Activated T-cell treated with anti-CD3 and anti-CD28 coated beads, Interleukin-2, amount 50 U/mL, for 72 hours (primary cell): ENCODE measurements at regions not wholly inside any gene's neighbourhood (a gene's known extent, or its start where the extent isn't known, plus 50 kb on each side); places are given as distances from the start of the nearest gene placed in this dataset.
"Not testable (repeated sequence)": the region's sequence is repeated elsewhere in the genome, so short reads cannot be mapped to it uniquely, and the experiment has no call there.

Experiments
- ATAC-seq, 2 donors: fragments of 150-1000 bp; cut with Tn5 transposase; replicated peaks in 1 of 2; 2 replicates each; pipeline ENCODE4 v1.10.0; 2021; ENCODE audit warnings: moderate library complexity in 2 of 2, mild to moderate bottlenecking in 1 of 2
- DNase-seq, 2 donors: peaks; one replicate each; pipeline ENCODE4 v3.0.0; 2021 to 2022; ENCODE audit warnings: mixed read lengths in 1 of 2
- H3K27ac Mint-ChIP-seq: one replicate; pipeline ENCODE4 v1.8.0; 2022; ENCODE audit warnings: mild to moderate bottlenecking, moderate library complexity, mixed read lengths
- H3K27me3 Mint-ChIP-seq: one replicate; pipeline ENCODE4 v1.8.0; 2022; ENCODE audit warnings: low read depth, mixed read lengths
- H3K36me3 Mint-ChIP-seq, 2 donors: one replicate each; pipeline ENCODE4 v1.8.0; 2022; ENCODE audit warnings: mixed read lengths in 2 of 2, mild to moderate bottlenecking in 1 of 2; ENCODE audit not compliant: insufficient read depth in 2 of 2
- H3K4me1 Mint-ChIP-seq: one replicate; pipeline ENCODE4 v1.8.0; 2022; ENCODE audit warnings: low read depth, mixed read lengths
- H3K4me3 Mint-ChIP-seq, 2 donors: one replicate each; pipeline ENCODE4 v1.8.0; 2022; ENCODE audit warnings: mild to moderate bottlenecking in 2 of 2, mixed read lengths in 2 of 2, moderate library complexity in 2 of 2
- H3K9me3 Mint-ChIP-seq, 2 donors: one replicate each; pipeline ENCODE4 v1.8.0; 2022; ENCODE audit warnings: mixed read lengths in 2 of 2

DNA sequence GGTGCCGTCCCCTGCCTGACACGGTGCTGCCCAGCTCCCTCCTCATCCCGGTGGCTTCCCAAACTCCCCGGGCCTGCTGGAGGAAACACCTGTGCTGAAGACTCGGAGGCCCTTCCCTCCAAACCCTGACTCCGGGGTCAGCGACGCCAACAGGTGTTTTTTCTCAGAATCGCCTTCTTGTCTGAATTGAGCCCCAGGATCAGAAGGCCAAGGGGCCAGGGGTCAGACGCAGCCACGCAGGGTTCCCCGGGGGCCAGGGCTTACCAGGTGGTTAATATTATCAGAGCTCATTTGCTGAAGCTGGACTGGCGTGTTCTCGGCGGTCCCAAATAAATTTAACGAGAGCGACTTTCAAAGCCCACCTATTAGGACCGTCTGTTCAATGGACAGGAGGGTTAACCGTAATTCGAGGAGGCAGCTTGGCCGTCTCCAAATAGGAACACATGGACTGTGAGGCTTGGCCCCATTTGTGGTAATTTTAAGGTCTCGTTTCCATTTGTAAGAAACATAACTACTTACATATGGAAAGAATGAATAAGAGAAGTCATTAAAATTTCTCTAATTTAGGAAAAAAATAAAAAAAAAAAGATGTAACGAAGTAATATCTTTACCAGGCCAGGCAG lies 239.3 kb downstream of the CRLF2 start:
- no peak overlapping the region for H3K4me3 Mint-ChIP-seq
- DNase-seq (no peak), ATAC-seq (no peak)
- no peaks in the 10 kb centered on the region for H3K36me3 Mint-ChIP-seq
- no peaks in the 10 kb centered on the region for H3K27me3 Mint-ChIP-seq
- no peaks in the 10 kb centered on the region for H3K4me1 Mint-ChIP-seq
- peaks cover 3 to 9% of the 10 kb centered on the region in 2 donors for H3K9me3 Mint-ChIP-seq
- H3K27ac Mint-ChIP-seq: no peak overlapping the region

DNA sequence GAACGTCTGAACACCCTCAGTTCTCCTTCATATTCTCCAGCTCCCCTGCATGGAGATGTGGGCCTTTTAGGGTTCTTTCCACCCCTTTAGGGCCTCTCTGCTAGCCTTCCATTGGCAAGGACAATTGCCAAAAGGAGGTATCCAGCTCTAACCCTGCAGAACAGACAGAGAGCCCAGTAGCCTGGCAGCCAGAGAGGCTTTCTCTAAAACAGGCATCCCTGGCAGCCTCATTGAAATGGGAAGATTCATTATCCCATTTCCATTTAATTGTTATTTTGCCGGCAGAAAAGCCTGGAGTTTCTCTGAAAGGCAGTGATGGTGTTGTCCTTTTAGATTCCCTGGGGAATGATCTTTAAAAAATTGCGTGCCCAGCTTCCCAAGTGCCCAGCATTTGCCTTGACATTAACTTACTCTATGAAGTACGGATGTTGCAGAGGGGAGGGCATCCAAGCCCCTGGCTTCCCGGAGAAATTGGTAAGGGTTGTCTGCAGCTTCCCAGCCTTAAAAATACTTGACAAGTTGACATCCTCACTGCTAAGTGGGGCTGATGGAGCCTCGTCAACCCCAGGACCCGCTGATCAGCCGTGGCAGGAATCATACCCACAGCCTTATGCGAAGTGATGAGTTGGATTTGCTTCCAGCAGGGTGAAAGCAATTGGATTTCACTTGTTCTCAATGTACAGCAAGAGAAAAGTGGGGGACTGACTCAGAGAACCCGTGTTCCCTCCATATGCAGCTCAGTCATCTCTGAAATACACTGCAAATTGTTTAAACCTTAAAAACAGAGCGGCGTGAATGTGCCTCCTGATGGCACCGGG lies 244.1 kb downstream of the CRLF2 start:
- Mint-ChIP-seq H3K4me3 (no peak overlapping the region), H3K36me3 (no peaks in the 10 kb centered on the region), H3K27me3 (no peaks in the 10 kb centered on the region), H3K4me1 (peaks cover 6% of the 10 kb centered on the region), H3K27ac (no peak overlapping the region), H3K9me3 (no peaks in the 10 kb centered on the region)
- DNase-seq (no peak), ATAC-seq (no peak)

DNA sequence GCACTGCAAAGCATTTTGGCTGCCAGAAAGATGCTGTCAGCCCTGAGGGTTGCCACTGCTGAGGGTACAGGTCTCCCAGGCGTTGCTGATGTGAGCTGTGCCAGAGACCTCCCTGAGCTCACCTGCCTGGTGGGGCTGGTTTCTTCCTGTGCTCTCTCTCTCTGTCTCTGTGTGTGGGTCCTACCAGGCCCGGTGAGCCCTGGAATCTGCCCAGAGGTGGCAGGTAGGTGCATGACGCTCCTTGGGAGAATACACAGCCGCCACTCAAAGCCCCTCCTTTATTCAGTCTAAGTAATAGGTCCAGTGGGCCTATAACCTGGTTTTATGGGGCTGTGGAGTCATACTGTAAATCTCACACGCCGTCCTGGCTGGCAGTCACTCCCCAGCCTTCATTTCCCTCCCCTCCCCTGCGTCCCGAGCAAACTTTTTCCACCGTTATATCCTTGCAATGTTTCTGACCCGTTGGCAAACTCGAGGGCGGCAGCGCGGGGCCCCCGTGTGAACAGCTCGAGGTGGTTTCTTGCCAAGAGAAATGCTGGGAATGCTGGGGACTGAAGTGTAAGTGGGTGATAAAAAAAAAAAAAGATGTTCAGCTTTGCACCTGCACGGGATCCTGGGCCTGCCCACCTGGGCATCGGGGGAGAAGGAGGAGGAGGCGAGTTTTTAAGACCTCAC lies 245.9 kb downstream of the CRLF2 start:
- H3K9me3 Mint-ChIP-seq: no peaks in the 10 kb centered on the region
- no peaks in the 10 kb centered on the region for H3K36me3 Mint-ChIP-seq
- no peak overlapping the region for H3K27ac Mint-ChIP-seq
- no peaks in the 10 kb centered on the region for H3K27me3 Mint-ChIP-seq
- H3K4me3 Mint-ChIP-seq: no peak overlapping the region
- peaks cover 6% of the 10 kb centered on the region for H3K4me1 Mint-ChIP-seq
- DNase-seq (no peak), ATAC-seq (no peak)

DNA sequence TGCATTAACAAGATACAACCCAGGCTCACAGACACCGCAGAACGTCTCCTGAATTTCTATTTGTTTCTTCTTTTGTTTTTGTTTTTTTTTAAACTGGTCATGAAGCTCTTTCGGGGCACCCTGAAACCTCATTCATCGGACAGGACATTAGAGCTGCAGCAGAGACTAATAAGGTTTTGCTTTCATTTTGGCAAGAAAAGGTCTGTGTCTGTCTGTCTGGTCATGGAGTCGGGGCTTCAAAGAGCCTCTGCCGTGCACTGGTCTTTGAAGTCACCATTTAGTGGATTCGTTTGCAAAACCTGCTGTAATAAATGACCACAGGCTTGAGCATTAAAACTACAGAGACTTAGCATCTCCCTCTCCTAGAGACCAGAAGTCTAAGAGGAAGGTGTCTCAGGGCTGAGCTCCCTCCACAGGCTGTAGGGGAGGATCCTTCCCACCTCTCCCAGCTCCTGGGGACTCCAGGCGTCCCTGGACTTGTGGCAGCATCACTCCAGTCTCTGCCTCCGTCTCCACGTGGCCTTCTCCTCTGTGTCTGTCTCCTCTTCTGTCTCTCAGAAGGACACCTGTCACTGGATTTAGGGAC lies 247.5 kb downstream of the CRLF2 start:
- Mint-ChIP-seq H3K9me3 (no peaks in the 10 kb centered on the region), H3K27ac (peak overlapping the region; percentile 2), H3K4me3 (peak overlapping the region in 1 of 2 donors; percentile 7), H3K4me1 (peaks cover 6% of the 10 kb centered on the region), H3K27me3 (no peaks in the 10 kb centered on the region), H3K36me3 (no peaks in the 10 kb centered on the region)
- ATAC-seq (no peak), DNase-seq (no peak)

DNA sequence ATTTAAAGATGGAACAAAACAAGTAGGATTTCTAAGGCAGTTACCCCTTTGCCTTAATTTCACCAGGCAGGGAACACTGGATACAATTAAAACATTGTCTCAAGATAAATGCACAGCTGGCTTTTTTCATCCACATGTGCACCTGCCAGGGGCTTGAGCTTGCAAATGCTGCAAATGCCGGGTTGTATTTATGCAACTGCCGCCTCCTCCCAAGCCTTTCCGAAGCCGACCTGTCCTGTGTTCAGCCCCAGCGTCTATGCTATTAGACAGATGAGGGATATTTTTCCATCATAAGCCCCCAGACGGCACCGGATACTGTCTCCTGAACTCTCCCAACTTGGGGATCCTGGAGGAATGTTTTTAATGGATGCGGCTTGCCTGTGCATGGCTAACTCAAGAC lies 251.6 kb downstream of the CRLF2 start:
- Mint-ChIP-seq H3K4me3 (no peak overlapping the region), H3K9me3 (no peaks in the 10 kb centered on the region), H3K27ac (no peak overlapping the region), H3K36me3 (no peaks in the 10 kb centered on the region), H3K4me1 (peaks cover 6% of the 10 kb centered on the region), H3K27me3 (no peaks in the 10 kb centered on the region)
- DNase-seq (no peak), ATAC-seq (no peak)

DNA sequence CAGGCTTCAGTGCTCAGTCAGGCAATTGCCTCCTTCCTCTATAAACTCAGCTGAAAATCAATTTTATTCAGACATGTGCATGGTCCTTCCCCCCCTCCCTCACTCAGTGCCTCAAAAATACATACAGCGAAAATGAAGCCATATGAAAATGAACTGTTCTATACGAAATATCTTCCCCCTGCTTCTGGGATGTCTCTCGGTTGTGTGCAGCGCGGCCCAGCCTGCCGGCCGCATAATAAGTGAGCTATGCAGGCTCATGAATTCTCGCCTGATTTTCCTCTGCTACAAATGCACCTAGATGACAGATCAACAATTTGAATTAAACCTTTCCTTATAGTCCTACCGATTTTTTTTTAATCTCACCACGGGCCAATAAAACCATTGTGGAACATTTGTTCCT lies 252.9 kb downstream of the CRLF2 start:
- Mint-ChIP-seq H3K4me1 (peaks cover 2% of the 10 kb centered on the region), H3K27me3 (no peaks in the 10 kb centered on the region), H3K27ac (no peak overlapping the region), H3K9me3 (no peaks in the 10 kb centered on the region), H3K36me3 (no peaks in the 10 kb centered on the region), H3K4me3 (no peak overlapping the region)
- ATAC-seq (no peak), DNase-seq (no peak)

DNA sequence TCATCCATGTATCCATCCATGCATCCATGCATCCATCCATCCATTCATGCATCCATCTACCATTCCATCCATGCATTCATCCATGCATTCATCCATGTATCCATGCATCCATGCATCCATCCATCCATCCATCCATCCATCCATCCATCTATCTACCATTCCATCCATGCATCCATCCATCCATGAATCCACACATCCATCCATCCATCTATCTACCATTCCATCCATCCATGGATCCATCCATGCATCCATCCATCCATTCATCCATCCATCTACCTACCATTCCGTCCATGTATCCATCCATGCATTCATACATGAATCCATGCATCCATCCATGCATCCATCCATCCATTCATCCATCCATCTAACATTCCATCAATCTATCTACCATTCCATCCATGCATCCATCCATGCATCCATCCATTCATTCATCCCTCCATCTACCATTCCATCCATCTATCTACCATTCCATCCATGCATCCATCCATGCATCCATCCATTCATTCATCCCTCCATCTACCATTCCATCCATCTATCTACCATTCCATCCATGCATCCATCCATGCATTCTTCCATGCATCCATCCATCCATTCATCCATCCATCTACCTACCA lies 257.2 kb downstream of the CRLF2 start:
- H3K27me3 Mint-ChIP-seq, H3K36me3 Mint-ChIP-seq, DNase-seq, H3K27ac Mint-ChIP-seq, H3K9me3 Mint-ChIP-seq, ATAC-seq, H3K4me3 Mint-ChIP-seq, H3K4me1 Mint-ChIP-seq: not testable (repeated sequence)

DNA sequence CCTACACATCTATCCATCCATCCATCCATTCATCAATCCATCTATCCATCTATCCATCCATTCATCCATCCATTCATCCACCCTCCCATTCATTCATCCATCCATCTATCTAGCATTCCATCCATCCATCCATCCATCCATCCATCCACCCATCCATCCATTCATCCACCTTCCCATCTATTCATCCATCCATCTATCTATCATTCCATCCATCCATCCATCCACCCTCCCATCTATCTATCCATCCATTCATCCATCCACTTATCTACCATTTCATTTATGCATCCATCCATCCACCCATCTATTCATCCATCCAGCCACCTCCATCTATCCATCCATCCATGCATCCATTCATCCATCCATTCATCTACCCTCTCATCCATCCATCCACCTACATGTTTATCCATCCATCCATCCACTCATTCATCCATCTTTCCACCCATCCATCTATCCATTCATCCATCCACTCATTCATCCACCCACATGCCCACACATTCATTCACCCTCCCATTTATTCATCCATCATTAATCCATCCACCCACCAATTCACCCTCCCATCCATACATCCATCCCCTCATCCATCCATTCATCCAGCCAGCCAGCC lies 258.5 kb downstream of the CRLF2 start:
- H3K27ac Mint-ChIP-seq: no peak overlapping the region
- H3K4me3 Mint-ChIP-seq: no peak overlapping the region
- H3K36me3 Mint-ChIP-seq: no peaks in the 10 kb centered on the region
- H3K4me1 Mint-ChIP-seq: no peaks in the 10 kb centered on the region
- H3K9me3 Mint-ChIP-seq: peaks cover 0 to 1% of the 10 kb centered on the region in 2 donors
- no peaks in the 10 kb centered on the region for H3K27me3 Mint-ChIP-seq
- ATAC-seq (no peak), DNase-seq (no peak)

DNA sequence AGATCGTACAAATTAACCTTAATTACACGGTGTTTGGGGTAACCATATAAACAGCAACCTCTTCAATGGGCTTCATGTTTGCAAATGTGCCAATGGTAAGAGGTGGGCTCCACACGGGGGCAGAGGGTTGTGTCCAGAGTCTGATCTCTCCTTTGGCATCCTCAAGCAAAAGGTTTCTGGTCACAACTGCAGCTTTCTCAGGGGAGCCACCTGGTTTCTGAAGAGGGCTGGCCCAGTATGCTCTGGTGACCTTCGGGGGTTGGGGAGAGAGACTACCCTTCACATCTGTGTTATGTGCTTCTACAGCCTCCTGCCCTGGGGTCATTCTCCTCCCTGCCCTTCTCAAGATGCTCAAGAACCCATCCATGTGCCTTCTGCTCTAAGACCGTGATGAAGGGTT lies 259.6 kb downstream of the CRLF2 start:
- H3K9me3 Mint-ChIP-seq: peaks cover 0 to 3% of the 10 kb centered on the region in 2 donors
- H3K4me3 Mint-ChIP-seq: no peak overlapping the region
- no peak for ATAC-seq
- H3K27ac Mint-ChIP-seq: no peak overlapping the region
- no peaks in the 10 kb centered on the region for H3K27me3 Mint-ChIP-seq
- H3K36me3 Mint-ChIP-seq: no peaks in the 10 kb centered on the region
- DNase-seq: no peak
- H3K4me1 Mint-ChIP-seq: no peaks in the 10 kb centered on the region

DNA sequence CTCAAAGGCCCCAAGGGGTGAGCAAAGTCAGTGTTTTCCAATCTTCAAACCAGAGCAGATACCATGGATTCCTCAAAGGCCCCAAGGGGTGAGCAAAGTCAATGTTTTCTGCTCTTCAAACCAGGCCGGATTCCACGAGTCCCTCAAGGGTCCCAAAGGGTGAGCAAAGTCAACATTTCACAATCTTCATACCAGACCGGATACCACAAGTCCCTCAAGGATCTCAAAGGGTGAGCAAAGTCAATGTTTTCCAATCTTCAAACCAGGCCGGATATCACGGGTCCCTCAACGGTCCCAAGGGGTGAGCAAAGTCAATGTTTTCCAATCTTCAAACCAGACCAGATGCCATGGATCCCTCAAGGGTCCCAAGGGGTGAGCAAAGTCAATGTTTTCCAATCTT lies 265.2 kb downstream of the CRLF2 start:
- H3K4me3 Mint-ChIP-seq, H3K27me3 Mint-ChIP-seq, H3K4me1 Mint-ChIP-seq, H3K36me3 Mint-ChIP-seq, H3K9me3 Mint-ChIP-seq, ATAC-seq, H3K27ac Mint-ChIP-seq, DNase-seq: not testable (repeated sequence)

DNA sequence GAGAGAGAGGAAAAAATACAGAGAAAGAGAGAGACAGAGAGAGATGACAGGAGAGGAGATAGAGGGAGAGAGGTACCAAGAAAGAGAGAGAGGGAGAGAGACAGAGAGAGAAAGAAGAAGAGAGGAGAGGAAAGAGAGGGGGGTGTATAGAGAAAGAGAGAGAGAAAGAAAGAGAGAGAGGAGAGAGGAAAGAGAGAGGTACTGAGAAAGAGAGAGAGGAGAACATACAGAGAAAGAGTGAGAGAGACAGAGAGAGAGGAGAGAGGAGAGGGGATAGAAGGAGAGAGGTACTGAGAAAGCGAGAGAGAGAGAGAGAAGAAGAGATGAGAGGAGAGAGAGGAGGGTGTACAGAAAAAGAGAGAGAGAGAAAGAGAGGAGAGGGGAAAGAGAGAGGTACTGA lies 269.4 kb downstream of the CRLF2 start:
- H3K27ac Mint-ChIP-seq: no peak overlapping the region
- H3K4me3 Mint-ChIP-seq: no peak overlapping the region
- peaks cover 21% of the 10 kb centered on the region for H3K27me3 Mint-ChIP-seq
- peaks cover 2 to 3% of the 10 kb centered on the region in 2 donors for H3K9me3 Mint-ChIP-seq
- H3K4me1 Mint-ChIP-seq: no peaks in the 10 kb centered on the region
- H3K36me3 Mint-ChIP-seq: no peaks in the 10 kb centered on the region
- no peak for DNase-seq
- ATAC-seq: no peak

DNA sequence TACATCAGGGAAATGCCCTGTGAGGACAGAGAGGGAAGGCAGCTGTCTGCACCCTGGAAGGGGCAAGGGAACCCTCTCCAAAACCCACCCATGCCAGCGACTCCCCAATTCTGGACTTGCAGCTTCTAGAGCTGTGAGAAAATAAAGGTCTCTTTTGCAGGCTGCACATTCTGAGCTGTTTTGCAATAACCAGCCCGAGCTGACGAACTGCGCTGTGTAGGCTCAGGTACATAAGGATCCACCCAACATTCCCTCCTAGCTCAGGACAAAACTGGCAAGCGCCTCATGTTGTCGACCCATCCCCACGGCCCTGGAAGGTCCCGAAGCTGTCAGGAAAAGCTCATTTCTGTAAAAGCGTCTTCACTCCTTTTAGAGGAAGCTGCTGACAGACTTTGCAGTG lies 271.8 kb downstream of the CRLF2 start:
- H3K36me3 Mint-ChIP-seq: no peaks in the 10 kb centered on the region
- H3K27ac Mint-ChIP-seq: no peak overlapping the region
- H3K4me1 Mint-ChIP-seq: no peaks in the 10 kb centered on the region
- H3K27me3 Mint-ChIP-seq: peaks cover 21% of the 10 kb centered on the region
- H3K9me3 Mint-ChIP-seq: no peaks in the 10 kb centered on the region
- DNase-seq: no peak
- ATAC-seq: no peak
- H3K4me3 Mint-ChIP-seq: no peak overlapping the region
